Adipocyte (in vitro differentiated cells): ENCODE measurements at regions not wholly inside any gene's neighbourhood (a gene's known extent, or its start where the extent isn't known, plus 50 kb on each side); places are given as distances from the start of the nearest gene placed in this dataset.
"Not testable (repeated sequence)": the region's sequence is repeated elsewhere in the genome, so short reads cannot be mapped to it uniquely, and the experiment has no call there.

Experiments used
- DNase-seq: peaks from one replicate; pipeline ENCODE4 v3.0.0-alpha.2; 2015; ENCODE audit warnings: low read depth
- H3K27me3 ChIP-seq: replicated peaks from 2 replicates; pipeline ENCODE4 v1.7.0; 2013; ENCODE audit warnings: mild to moderate bottlenecking, low read length, moderate library complexity; ENCODE audit not compliant: control insufficient read depth, insufficient read depth
- H3K36me3 ChIP-seq: 2 replicates; pipeline ENCODE4 v1.7.0; 2013; ENCODE audit warnings: low read length, mild to moderate bottlenecking, moderate library complexity; ENCODE audit not compliant: control insufficient read depth, insufficient read depth, severe bottlenecking
- H3K4me1 ChIP-seq: 2 replicates; pipeline ENCODE4 v1.7.0; 2013; ENCODE audit warnings: mild to moderate bottlenecking, low read length, moderate library complexity; ENCODE audit not compliant: control insufficient read depth, insufficient read depth
- H3K4me3 ChIP-seq: 2 replicates; pipeline ENCODE4 v1.7.0; 2013; ENCODE audit warnings: mild to moderate bottlenecking, low read length, moderate library complexity
- H3K9ac ChIP-seq: 2 replicates; pipeline ENCODE4 v1.7.0; 2013; ENCODE audit warnings: mild to moderate bottlenecking, low read length, moderate library complexity
- H3K9me3 ChIP-seq: 2 replicates; pipeline ENCODE4 v1.7.0; 2013; ENCODE audit warnings: mild to moderate bottlenecking, low read length, moderate library complexity; ENCODE audit not compliant: control insufficient read depth

- peaks cover 8% of the 10 kb centered on the region for H3K4me1 ChIP-seq
- no peak overlapping the region for H3K9ac ChIP-seq
- H3K27me3 ChIP-seq, result no peaks in the 10 kb centered on the region
- no peak for DNase-seq
- H3K4me3 ChIP-seq, result no peak overlapping the region
- H3K36me3 ChIP-seq, result no peaks in the 10 kb centered on the region
- H3K9me3 ChIP-seq, result no peaks in the 10 kb centered on the region
Measured at GRCh38 chr11:121967131-121967704, 148.8 kb downstream of the BLID start.

DNA sequence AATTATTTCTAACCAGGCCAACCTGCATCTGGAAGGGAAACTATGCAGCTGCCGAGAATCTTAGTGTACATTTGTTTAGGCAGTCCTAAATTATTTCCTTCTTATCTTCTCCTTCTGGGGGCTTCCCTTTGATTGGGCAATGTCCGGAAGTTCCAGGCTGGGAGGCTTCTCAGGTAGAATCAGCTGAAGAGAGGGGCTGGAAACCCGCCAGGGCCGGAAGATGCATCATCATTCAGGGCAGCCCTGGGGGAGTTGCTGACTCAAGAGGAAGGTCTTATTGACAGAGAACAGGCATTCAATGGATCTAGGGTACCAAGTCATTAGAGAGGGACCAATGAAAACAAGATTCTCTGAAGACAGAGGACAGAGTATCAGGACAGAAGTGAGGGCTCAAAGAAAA, 150.7 kb downstream of the BLID start:
- Histone ChIP-seq H3K9ac (no peak overlapping the region), H3K36me3 (no peaks in the 10 kb centered on the region), H3K4me1 (peaks cover 8% of the 10 kb centered on the region), H3K4me3 (no peak overlapping the region), H3K27me3 (no peaks in the 10 kb centered on the region), H3K9me3 (no peaks in the 10 kb centered on the region)
- DNase-seq, result peak; percentile 14

GRCh38 chr11:121964591-121964990, 151.4 kb downstream of the BLID start:
- Histone ChIP-seq H3K4me3 (no peak overlapping the region), H3K36me3 (no peaks in the 10 kb centered on the region), H3K27me3 (no peaks in the 10 kb centered on the region), H3K4me1 (peaks cover 8% of the 10 kb centered on the region), H3K9ac (no peak overlapping the region), H3K9me3 (no peaks in the 10 kb centered on the region)
- peak; percentile 52 for DNase-seq

DNA sequence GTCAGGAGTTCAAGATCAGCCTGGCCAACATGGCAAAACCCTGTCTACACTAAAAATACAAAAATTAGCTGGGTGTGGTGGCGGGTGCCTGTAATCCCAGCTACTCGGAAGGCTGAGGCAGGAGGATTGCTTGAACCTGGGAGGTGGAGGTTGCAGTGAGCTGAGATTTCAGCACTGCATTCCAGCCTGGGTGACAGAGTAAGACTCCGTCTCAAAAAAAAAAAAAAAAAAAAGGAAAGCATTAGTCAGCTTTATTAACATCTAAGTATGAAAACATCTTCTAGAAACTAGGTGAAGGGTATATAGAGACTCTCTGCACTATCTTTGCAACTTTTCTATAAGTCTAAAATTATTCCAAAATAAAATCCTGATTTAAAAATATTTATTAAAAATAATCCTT, 152.2 kb downstream of the BLID start:
- DNase-seq, result peak; percentile 11
- not testable (repeated sequence) for H3K36me3 ChIP-seq, H3K4me3 ChIP-seq, H3K27me3 ChIP-seq, H3K9me3 ChIP-seq, H3K9ac ChIP-seq
- H3K4me1 ChIP-seq, result peaks cover 10% of the 10 kb centered on the region

GRCh38 chr11:121961321-121961801, 154.7 kb downstream of the BLID start:
- H3K9me3 ChIP-seq, result no peaks in the 10 kb centered on the region
- no peak overlapping the region for H3K9ac ChIP-seq
- H3K36me3 ChIP-seq, result no peaks in the 10 kb centered on the region
- DNase-seq, result peak; percentile 31
- no peak overlapping the region for H3K4me3 ChIP-seq
- no peaks in the 10 kb centered on the region for H3K27me3 ChIP-seq
- H3K4me1 ChIP-seq, result peaks cover 10% of the 10 kb centered on the region

GRCh38 chr11:121958971-121959325, 157.1 kb downstream of the BLID start:
- no peaks in the 10 kb centered on the region for H3K36me3 ChIP-seq
- H3K4me3 ChIP-seq, result no peak overlapping the region
- H3K27me3 ChIP-seq, result no peaks in the 10 kb centered on the region
- DNase-seq, result peak; percentile 19
- H3K9ac ChIP-seq, result no peak overlapping the region
- no peaks in the 10 kb centered on the region for H3K9me3 ChIP-seq
- peaks cover 2% of the 10 kb centered on the region for H3K4me1 ChIP-seq

- no peak for DNase-seq
- H3K27me3 ChIP-seq, result no peaks in the 10 kb centered on the region
- no peak overlapping the region for H3K9ac ChIP-seq
- H3K4me3 ChIP-seq, result no peak overlapping the region
- no peaks in the 10 kb centered on the region for H3K36me3 ChIP-seq
- peaks cover 2% of the 10 kb centered on the region for H3K4me1 ChIP-seq
- H3K9me3 ChIP-seq, result no peaks in the 10 kb centered on the region
Measured at GRCh38 chr11:121958323-121958970, 157.6 kb downstream of the BLID start.

DNA sequence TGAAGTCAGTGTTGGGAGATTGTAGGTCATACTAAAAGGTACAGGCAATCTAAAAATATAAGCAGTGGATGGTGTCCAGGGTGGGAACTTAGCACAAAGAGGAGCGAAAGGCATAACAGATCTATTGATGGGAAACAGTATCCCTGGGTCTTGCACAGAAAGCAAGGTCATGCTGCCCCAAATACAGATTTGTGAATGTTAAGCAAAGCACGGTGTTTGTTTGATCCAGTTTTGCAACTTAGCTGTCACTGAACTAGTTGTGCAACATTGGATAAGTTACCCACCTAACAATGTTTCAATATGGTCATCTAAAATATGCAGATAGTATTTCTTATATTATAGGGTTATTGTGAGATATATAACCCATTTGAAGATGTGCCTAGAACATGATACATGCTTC, 162.9 kb downstream of the BLID start:
- no peak for DNase-seq
- H3K9ac ChIP-seq, result no peak overlapping the region
- H3K9me3 ChIP-seq, result no peaks in the 10 kb centered on the region
- H3K4me3 ChIP-seq, result no peak overlapping the region
- H3K4me1 ChIP-seq, result no peaks in the 10 kb centered on the region
- no peaks in the 10 kb centered on the region for H3K27me3 ChIP-seq
- H3K36me3 ChIP-seq, result no peaks in the 10 kb centered on the region

DNA sequence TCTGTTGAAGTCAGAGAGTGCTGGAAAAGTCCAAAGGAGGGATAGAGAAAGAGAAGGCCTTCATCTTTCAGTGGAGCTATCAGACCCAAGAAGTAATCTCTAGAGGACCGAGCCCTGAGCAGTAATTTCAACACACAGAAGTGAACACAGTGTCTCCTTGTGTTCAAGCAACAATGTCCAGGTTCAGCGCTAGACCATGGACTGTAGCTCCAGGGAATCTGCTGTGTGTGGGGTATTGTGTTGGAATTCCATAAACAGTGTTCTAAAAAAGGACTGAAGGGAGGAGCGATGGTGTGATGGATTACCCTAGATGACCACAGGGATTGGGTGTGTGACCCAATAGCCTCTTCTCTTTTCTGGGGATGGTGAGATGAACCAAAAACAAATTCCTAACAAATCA, 165.9 kb downstream of the BLID start:
- no peak for DNase-seq
- Histone ChIP-seq H3K36me3 (no peaks in the 10 kb centered on the region), H3K9ac (no peak overlapping the region), H3K9me3 (peaks cover 3% of the 10 kb centered on the region), H3K4me1 (no peaks in the 10 kb centered on the region), H3K27me3 (no peaks in the 10 kb centered on the region), H3K4me3 (no peak overlapping the region)

DNA sequence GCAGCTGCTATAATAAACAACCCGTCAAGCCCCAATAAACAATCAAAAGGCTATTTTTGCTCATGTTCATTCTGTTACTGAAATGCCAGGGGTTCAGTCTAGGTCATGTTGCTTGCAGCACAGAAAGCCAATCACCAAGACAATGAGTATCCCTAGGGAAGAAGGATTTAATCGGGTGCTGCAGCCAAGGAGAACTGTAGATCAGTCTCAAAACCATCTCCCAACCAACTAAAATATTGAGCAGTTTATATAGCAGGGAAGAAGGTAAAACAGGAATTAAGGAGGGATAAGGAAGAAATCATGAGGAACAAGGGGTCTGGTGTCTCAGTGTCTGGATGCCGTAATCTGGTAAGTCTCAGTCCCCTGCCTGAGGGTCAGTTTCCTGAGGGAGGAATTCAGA, 169.5 kb downstream of the BLID start:
- no peak for DNase-seq
- no peak overlapping the region for H3K9ac ChIP-seq
- no peaks in the 10 kb centered on the region for H3K27me3 ChIP-seq
- no peak overlapping the region for H3K4me3 ChIP-seq
- H3K9me3 ChIP-seq, result peaks cover 3% of the 10 kb centered on the region
- H3K36me3 ChIP-seq, result no peaks in the 10 kb centered on the region
- H3K4me1 ChIP-seq, result no peaks in the 10 kb centered on the region

DNA sequence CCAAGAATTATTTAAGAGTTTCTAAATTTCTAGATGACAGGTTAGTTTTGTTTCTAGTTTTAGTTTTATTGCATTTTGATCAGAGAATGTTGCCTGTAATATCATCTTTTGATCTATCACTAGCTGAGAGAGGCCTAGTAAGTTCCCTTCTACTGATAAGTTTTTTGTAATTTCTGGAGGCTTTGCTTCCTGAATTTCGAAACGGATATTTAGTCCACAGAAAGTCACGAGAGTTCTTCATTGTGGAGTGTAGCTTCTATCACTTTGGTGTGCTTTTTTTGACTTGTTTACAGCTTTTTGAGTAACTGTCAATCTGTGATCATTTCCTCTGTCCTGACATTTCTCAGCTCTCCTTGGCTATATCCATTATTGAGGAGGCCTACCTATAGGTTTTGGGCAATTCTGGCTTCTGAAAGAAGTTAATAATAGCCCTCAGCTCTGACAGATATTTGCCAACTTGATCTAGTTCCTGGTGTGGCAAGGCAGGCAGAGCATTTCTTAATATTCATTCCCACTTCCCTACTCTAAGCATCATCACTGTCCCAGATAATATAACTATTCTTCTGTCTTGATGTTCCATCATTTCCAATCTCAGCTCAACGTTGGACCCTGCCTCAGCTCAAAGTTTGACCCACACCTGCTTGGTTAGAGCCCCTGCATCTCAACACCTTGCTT, 171.3 kb downstream of the BLID start:
- H3K4me3 ChIP-seq, result no peak overlapping the region
- DNase-seq, result no peak
- no peaks in the 10 kb centered on the region for H3K36me3 ChIP-seq
- H3K27me3 ChIP-seq, result no peaks in the 10 kb centered on the region
- H3K9ac ChIP-seq, result no peak overlapping the region
- H3K9me3 ChIP-seq, result peaks cover 3% of the 10 kb centered on the region
- H3K4me1 ChIP-seq, result no peaks in the 10 kb centered on the region
